ENCODE measurements at regions not wholly inside any gene's neighbourhood (a gene's known extent, or its start where the extent isn't known, plus 50 kb on each side); places are given as distances from the start of the nearest gene placed in this dataset.
A peak's percentile ranks its signal among the peaks of the same experiment; 100 is the strongest.
"Not testable (repeated sequence)": the region's sequence is repeated elsewhere in the genome, so short reads cannot be mapped to it uniquely, and the experiment has no call there.

DNA sequence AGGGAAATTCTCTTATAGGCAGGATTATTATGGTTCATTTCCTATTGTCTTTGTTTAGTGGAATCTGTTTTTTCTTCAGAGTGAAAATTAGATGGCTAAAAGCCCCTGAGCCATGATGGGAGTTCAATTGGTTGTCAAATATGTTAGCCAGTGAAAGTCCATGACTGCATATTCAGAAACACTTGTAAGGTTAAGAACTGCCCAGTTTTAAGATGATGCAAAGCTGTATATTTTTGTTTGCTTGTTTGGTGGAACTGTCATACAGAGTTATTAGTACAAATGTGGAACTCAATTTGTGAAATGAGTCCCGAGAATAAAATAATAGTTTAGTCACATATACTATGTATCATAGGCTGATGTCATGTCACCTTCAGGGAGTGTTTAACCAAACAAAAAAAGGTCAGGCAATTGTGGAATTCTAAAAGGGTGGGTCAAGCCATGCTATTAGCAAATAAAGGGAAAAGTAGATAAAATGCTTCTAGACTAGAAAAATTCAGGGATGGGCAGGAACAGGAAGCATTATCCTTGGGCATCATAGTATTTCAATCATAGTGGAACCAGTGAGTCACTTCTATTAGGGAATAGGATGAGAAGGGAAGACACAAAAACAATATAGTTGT is 248.3 kb upstream of the SLITRK1 start:
- Histone ChIP-seq H3K27ac (no peak overlapping the region), H3K36me3 (no peaks in the 10 kb centered on the region), H3K9me3 (replicated peaks) (no peaks in the 10 kb centered on the region), H3K27me3 (no peaks in the 10 kb centered on the region), H3K4me3 (no peak overlapping the region), H3K4me1 (no peaks in the 10 kb centered on the region)
- DNase-seq = no peak

DNA sequence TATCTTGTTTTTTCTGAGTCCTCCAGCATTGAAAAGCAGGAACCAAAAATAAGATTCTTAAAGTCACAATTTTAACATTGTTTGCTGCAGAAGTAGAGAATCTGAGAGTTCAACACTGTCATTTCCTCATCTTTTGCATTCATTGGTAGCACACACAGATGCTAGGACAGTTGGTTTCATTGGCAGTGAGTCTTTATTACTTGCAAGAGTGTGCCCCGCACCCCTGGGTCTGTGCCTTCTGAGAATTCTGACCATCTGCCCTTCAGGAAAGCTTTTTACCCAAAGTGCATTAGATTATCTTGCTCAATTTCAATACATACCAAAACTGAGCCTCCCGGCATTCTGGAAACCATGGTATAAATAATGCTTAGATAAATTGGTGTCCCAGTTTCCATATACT is 247.7 kb upstream of the SLITRK1 start:
- Histone ChIP-seq H3K27me3 (no peaks in the 10 kb centered on the region), H3K4me1 (no peaks in the 10 kb centered on the region), H3K9me3 (replicated peaks) (no peaks in the 10 kb centered on the region), H3K27ac (no peak overlapping the region), H3K36me3 (no peaks in the 10 kb centered on the region), H3K4me3 (no peak overlapping the region)
- DNase-seq = no peak

DNA sequence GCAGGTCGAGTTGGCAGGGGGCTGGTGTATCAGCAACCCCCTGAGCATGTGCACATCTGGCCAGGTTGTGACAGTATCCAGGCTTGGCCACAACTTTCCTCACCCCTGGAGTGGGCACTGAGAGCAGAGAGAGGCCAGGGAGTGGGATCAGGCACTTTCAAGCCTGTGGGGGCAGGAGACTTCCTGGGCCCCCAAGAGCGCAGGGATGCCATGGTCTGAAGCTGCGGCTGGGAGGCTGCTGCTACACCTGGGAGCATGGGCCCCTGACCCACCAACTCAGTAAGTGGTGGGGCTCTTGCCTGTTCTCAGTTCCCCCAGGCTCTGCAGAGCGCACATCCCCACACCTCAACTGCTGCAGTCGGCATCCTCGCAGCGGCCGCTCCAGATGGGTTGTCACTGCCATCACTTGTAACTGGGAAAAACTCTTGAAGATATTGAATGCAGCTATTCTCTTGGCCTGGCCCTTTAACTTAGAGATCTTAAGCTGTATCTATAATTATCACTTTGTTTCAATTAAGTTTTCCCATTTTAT is 245.4 kb upstream of the SLITRK1 start:
- Histone ChIP-seq H3K9me3 (replicated peaks) (no peaks in the 10 kb centered on the region), H3K27ac (no peak overlapping the region), H3K4me3 (no peak overlapping the region), H3K27me3 (no peaks in the 10 kb centered on the region), H3K4me1 (no peaks in the 10 kb centered on the region), H3K36me3 (no peaks in the 10 kb centered on the region)
- no peak for DNase-seq

DNA sequence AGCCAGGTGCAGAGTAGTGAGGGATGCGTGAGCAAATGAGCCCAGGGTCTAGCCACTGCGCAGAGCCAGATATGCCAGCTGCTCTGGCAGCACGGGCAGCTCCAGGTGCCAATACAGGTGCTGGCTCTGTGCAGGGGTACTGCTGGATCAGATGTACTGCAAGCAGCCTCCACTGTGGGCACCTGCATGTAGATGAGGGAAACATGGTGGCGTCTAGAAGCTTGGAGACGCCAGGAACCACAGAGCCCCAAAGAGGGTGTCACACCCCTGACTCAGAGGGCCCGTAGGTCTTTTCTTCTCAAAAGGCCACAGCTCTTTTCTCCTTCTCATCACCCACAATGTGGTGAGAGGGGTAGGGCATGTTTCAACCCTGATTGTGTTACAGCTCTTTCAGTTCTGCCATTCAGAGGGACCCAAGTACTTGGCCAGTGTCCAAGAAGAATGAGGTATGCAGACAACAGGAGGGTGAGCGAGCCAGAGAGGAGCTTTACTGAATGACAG is 244.4 kb upstream of the SLITRK1 start:
- no peaks in the 10 kb centered on the region for H3K27me3 ChIP-seq
- H3K4me1 ChIP-seq = no peaks in the 10 kb centered on the region
- H3K36me3 ChIP-seq = no peaks in the 10 kb centered on the region
- no peak overlapping the region for H3K27ac ChIP-seq
- H3K4me3 ChIP-seq = no peak overlapping the region
- peak; percentile 45 to 63 for DNase-seq
- H3K9me3 ChIP-seq (replicated peaks) = no peaks in the 10 kb centered on the region

DNA sequence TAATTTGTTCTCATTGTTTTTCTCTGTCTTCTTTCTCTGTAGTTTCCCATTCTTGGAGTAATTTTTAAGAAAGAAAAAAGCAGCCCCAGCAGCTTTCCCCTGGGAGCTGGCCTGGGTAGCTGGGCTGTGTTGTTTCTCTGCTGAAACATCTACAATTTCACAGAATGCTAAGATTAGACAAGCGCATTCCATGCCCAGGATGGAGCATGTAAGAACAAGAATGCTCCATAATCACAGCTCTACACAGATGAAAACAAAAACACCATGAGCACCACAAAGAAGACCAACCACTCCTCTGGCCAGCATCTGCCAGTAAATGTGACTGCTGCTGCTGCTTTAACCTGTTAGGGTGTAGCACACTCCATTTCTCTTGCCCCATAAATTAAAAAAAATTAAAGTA is 239.2 kb upstream of the SLITRK1 start:
- DNase-seq = peak; percentile 7 to 43
- Histone ChIP-seq H3K9me3 (replicated peaks) (no peaks in the 10 kb centered on the region), H3K27ac (no peak overlapping the region), H3K36me3 (no peaks in the 10 kb centered on the region), H3K27me3 (no peaks in the 10 kb centered on the region), H3K4me3 (no peak overlapping the region), H3K4me1 (no peaks in the 10 kb centered on the region)

DNA sequence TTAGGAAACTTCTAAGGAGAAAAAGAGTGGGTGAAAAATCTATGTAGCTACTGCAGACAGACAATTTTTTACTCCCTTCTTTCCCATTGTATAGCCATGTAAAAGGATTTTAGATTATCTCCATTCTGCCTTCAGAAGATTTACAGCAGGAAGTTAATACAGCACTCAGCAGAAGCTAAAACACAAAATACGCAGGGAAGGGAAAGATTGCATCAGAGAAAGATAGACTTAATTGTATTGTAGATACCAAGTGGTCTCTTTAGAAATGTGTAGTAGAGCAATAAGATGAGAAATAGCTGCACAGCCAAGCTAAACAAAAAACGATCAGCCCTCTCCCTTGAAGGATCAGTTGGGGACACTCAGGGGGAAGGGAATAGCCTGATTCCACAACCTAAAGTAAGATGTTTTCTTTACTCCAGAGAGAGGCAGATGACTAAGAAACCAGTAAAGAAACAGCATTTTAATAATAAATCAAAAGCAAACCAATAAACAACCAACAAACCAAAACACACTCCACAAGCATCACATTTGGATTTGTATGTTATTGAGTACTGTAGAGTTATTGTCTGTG is 236.7 kb upstream of the SLITRK1 start:
- no peaks in the 10 kb centered on the region for H3K9me3 ChIP-seq (replicated peaks)
- H3K36me3 ChIP-seq = no peaks in the 10 kb centered on the region
- H3K4me3 ChIP-seq = no peak overlapping the region
- no peak overlapping the region for H3K27ac ChIP-seq
- H3K4me1 ChIP-seq = no peaks in the 10 kb centered on the region
- H3K27me3 ChIP-seq = no peaks in the 10 kb centered on the region
- no peak for DNase-seq

DNA sequence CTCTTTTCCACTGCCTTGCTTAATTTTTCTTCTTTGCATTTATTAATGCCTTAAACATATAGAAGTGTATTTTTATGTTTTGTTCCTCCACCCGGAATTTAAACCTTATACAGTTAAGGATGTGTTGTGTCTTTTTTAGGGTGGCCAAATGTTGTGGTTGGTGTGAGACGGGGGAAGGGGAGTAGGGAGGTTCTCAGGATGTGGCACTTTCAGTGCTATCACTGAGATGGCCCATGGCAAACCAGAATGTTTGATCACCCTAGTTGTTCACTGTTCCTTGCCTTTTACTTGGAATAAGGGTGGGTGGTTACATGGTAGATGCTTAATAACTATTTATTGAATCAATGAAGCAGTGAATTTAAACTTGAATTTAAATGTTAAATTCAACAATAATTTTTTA is 216.0 kb upstream of the SLITRK1 start:
- DNase-seq = no peak
- Histone ChIP-seq H3K4me1 (no peaks in the 10 kb centered on the region), H3K9me3 (replicated peaks) (no peaks in the 10 kb centered on the region), H3K4me3 (no peak overlapping the region), H3K27ac (no peak overlapping the region), H3K27me3 (no peaks in the 10 kb centered on the region), H3K36me3 (no peaks in the 10 kb centered on the region)

DNA sequence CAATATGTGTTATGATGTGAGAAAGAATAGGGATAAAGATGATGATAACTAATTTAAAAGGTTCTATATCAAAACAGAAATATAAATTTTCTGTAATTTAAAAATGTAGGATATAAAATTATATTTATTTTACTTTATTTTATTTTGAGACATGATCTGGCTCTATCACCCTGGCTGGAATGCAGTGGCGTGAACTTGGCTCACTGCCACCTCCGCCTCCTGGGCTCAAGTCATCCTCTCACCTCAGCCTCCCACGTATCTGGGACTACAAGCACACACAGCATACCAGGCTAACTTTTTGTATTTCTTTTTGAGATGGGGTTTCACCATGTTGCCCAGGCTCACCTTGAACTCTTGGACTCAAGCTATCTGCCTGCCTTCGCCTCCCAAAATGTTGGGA is 214.9 kb upstream of the SLITRK1 start:
- Histone ChIP-seq H3K4me3 (no peak overlapping the region), H3K27ac (no peak overlapping the region), H3K9me3 (replicated peaks) (no peaks in the 10 kb centered on the region), H3K36me3 (no peaks in the 10 kb centered on the region), H3K27me3 (no peaks in the 10 kb centered on the region), H3K4me1 (no peaks in the 10 kb centered on the region)
- DNase-seq = no peak

DNA sequence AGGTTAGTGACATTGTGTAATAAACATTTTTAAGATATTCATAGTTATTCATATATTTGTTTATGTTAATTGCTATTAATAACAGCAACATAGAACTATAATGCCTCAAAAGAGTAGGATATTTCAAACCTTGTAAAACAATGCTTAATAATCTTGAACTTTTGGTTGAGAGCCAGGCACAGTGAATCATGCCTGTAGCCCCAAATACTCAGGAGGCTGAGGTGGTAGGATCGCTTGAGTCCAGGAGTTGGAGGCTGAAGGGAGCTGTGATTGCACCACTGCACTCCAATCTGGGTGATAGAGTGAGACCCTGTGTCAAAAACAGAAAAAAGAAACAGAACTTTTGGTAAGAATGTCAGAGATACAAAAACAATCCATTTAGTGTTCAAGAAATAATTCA is 213.9 kb upstream of the SLITRK1 start:
- no peak for DNase-seq
- Histone ChIP-seq H3K27ac (no peak overlapping the region), H3K4me1 (no peaks in the 10 kb centered on the region), H3K27me3 (no peaks in the 10 kb centered on the region), H3K4me3 (no peak overlapping the region), H3K36me3 (no peaks in the 10 kb centered on the region), H3K9me3 (replicated peaks) (no peaks in the 10 kb centered on the region)

DNA sequence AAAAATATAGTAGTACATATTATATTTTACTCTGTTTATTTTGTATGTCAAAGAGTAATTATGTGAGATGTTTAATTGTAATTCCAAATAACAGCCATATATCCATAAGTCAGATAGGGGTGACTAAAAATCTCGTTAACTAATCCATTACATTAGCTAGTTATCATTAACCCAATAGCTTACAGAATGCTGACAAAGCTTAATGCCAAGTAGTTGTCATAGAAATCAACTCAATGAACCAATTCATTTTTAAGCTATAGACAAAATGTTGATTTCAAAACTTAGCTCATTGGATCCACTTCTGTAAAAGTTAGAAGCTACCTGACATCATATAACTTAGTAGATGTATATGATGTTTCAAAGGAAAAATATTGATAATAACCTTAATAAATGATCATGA is 206.7 kb upstream of the SLITRK1 start:
- H3K36me3 ChIP-seq = no peaks in the 10 kb centered on the region
- no peaks in the 10 kb centered on the region for H3K9me3 ChIP-seq (replicated peaks)
- H3K27ac ChIP-seq = no peak overlapping the region
- no peaks in the 10 kb centered on the region for H3K27me3 ChIP-seq
- H3K4me1 ChIP-seq = no peaks in the 10 kb centered on the region
- DNase-seq = no peak
- no peak overlapping the region for H3K4me3 ChIP-seq

DNA sequence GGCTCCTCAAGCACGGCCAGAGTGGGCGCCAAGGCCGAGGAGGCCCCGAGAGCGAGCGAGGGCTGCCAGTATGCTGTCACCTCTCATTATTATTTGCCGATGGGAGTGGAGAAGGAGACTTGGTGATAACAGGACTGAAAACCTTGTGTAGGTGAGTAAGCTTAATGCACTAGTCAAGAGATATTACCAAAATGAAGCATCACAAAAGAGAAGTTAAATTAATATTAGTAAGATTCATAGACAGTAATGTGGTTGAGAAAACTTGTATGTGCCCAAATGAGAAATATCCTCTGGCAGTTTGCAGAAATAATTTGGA is 204.5 kb upstream of the SLITRK1 start:
- Histone ChIP-seq H3K36me3 (no peaks in the 10 kb centered on the region), H3K4me1 (no peaks in the 10 kb centered on the region), H3K4me3 (no peak overlapping the region), H3K27me3 (no peaks in the 10 kb centered on the region), H3K9me3 (replicated peaks) (no peaks in the 10 kb centered on the region), H3K27ac (no peak overlapping the region)
- DNase-seq = no peak

DNA sequence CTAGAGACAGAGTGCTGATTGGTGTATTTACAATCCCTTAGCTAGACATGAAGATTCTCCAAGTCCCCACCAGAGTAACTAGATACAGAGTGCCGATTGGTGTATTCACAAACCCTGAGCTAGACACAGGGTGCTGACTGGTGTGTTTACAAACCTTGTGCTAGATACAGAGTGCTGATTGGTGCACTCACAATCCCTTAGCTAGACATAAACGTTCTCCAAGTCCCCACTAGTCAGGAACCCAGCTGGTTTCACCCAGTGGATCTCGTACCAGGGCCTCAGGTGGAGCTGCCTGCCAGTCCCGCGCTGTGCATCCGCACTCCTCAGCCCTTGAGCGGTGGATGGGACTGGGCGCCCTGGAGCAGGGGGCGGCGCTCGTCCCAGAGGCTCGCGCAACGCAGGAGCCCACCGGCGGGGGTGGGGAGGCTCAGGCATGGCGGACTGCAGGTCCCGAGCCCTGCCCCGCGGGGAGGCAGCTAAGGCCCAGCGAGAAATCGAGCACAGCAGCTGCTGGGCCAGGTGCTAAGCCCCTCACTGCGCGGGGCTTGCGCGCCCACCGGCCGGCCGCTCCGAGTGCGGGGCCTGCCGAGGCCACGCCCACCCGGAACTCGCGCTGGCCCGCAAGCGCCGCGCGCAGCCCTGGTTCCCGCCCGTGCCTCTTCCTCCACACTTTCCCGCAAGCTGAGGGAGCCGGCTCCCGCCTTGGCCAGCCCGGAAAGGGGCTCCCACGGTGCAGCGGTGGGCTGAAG is 204.0 kb upstream of the SLITRK1 start:
- H3K27me3 ChIP-seq; H3K27ac ChIP-seq; DNase-seq; H3K36me3 ChIP-seq; H3K4me3 ChIP-seq; H3K9me3 ChIP-seq (replicated peaks); H3K4me1 ChIP-seq: not testable (repeated sequence)

DNA sequence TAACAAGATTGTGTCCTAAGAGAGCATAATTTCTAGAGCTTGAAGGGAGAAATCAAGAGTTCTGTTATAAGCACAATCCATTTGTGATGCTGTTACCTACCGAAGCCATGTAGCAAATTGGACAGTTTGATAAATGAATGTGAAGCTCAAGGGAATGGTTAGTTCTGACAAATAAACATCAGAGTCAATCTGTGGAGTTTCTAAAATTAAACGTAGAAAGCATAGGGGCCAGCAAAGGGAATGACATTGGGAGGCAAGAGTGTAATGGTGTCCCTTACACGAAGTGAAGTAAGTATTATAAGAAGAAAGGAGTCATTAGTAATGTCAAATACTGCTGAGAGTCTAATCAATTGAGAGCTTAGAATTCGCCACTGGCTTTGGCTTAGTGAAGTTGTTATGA is 200.2 kb upstream of the SLITRK1 start:
- Histone ChIP-seq H3K4me3 (no peak overlapping the region), H3K4me1 (no peaks in the 10 kb centered on the region; the same call in 1 of the 2 replicates), H3K27me3 (no peaks in the 10 kb centered on the region), H3K36me3 (no peaks in the 10 kb centered on the region), H3K9me3 (replicated peaks) (no peaks in the 10 kb centered on the region), H3K27ac (no peak overlapping the region)
- no peak for DNase-seq

DNA sequence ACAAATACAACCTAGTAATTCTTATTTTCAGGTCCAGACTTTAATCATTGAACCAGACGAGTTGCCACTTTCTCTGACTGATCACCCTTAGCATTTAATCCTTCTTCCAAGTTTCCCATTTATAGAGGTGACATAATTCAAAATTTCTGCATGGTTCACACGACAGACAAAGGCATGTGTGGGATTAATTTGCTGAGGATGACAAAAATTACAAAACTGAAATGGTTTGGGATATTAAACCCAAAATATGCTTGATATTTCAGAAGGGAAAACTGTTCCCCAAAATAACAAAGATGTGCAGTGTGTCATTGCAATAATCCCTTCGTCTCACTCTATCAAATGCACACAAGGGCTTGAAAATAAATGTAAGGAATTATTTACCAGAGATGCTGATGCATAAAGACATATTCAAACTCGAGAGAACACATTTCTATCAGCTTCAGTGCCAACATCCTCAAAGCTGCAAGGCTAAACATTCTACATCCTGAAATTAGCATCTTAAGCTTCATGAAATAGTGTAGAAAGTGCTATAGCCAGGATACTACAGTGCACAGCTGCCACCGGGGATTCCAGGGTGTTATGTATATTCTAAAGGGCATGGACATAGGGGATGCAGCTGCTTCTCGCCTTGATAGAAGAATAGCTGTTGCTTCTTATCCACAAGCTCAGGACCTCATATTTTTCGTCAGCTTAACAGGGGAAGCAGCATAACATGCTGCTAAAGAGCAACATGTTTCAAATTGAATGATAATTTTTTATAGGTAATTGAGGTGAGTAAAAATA is 198.7 kb upstream of the SLITRK1 start:
- H3K36me3 ChIP-seq = no peaks in the 10 kb centered on the region
- H3K27ac ChIP-seq = peak overlapping the region; percentile 6
- no peaks in the 10 kb centered on the region; the same call in 1 of the 2 replicates for H3K4me1 ChIP-seq
- no peak overlapping the region for H3K4me3 ChIP-seq
- no peaks in the 10 kb centered on the region for H3K9me3 ChIP-seq (replicated peaks)
- DNase-seq = peak; percentile 58 to 75
- H3K27me3 ChIP-seq = no peaks in the 10 kb centered on the region

DNA sequence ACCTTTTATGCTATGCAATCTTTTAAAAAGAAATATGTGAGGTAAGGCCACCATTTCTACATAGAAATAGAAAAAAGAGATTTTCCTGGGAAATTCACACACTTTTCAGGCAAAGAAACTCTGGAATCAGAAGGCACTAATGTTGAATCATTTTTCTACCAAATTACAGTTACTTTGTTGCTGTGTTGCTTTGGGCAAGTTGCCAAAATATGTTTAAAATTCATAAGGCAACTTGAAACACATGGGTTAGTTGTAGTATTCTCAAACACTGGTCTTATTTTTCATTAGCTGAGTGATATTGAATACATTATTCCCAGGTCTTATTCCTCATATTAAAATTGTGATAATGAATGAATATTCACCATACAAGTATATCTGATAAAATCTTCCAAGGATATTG is 195.0 kb upstream of the SLITRK1 start:
- Histone ChIP-seq H3K27me3 (no peaks in the 10 kb centered on the region), H3K9me3 (replicated peaks) (no peaks in the 10 kb centered on the region), H3K36me3 (no peaks in the 10 kb centered on the region), H3K4me3 (no peak overlapping the region), H3K4me1 (no peaks in the 10 kb centered on the region; the same call in 1 of the 2 replicates), H3K27ac (no peak overlapping the region)
- DNase-seq = peak in 1 of 2 experiments; percentile 6

All from SJCRH30 (cell line).